Activated CD4-positive, alpha-beta T cell treated with anti-CD3 and anti-CD28 coated beads for 48 hours (primary cell): ENCODE measurements at regions not wholly inside any gene's neighbourhood (a gene's known extent, or its start where the extent isn't known, plus 50 kb on each side); places are given as distances from the start of the nearest gene placed in this dataset.
"Not testable (repeated sequence)": the region's sequence is repeated elsewhere in the genome, so short reads cannot be mapped to it uniquely, and the experiment has no call there.

Source experiments
- DNase-seq: peaks from one replicate; pipeline ENCODE4 v3.0.0-alpha.2; 2020

DNA sequence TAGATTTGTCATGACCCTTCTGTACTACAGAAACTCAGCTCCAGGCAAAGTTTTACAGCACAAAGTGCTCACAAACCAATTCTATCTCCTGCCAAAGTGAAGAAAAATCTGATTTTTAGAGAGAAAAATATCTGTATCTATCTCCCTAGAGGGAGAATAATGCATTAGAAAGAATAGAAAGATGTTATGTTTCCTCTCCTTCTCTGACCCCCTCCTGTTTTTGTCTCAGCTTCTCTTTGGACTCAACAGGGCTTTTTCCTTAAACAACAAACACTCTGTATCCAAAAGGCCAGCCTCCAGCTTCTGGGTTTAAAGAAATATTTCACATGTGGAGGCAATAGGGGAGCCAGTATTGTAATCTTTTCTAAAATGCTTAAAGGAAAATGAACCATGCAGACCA, 627.4 kb downstream of the REEP3 start:
- DNase-seq: no peak

DNA sequence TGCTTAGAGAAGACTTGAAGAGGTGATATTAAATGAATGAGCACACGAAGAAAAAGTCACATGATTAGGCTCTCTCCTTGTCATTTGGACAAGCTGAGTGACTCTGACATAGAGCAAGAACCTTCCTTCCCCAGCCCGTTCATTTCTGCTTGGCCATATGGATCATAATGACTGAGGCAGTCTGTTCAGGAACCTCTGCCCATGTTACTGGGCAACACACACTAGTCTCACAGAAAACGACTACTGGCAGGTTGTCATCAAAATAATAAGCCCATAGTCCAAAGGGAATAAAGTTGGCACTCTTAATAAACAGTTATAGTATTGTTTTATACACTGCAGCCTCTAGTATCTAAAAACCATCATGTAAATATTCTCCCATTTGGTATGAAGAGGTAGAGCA, 635.0 kb downstream of the REEP3 start:
- no peak for DNase-seq

DNA sequence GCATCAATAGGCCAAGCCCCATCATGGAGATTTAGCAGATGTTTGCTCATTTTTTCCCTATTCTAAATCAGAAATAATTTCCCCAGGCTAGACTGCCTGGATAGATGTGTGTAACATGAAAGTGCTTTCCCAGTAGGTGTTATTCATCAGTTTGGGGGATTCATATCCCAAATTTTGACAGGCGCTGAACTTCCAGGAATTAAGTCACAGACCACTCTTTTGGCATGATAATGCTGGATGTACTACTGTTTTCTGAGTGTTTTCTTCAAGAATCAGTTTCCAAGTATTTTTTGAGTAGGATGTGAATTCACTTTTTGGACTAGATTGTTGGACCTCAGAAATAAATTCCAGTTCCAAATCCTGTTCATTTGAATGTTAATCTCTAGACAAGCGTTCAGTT, 637.4 kb downstream of the REEP3 start:
- no peak for DNase-seq

DNA sequence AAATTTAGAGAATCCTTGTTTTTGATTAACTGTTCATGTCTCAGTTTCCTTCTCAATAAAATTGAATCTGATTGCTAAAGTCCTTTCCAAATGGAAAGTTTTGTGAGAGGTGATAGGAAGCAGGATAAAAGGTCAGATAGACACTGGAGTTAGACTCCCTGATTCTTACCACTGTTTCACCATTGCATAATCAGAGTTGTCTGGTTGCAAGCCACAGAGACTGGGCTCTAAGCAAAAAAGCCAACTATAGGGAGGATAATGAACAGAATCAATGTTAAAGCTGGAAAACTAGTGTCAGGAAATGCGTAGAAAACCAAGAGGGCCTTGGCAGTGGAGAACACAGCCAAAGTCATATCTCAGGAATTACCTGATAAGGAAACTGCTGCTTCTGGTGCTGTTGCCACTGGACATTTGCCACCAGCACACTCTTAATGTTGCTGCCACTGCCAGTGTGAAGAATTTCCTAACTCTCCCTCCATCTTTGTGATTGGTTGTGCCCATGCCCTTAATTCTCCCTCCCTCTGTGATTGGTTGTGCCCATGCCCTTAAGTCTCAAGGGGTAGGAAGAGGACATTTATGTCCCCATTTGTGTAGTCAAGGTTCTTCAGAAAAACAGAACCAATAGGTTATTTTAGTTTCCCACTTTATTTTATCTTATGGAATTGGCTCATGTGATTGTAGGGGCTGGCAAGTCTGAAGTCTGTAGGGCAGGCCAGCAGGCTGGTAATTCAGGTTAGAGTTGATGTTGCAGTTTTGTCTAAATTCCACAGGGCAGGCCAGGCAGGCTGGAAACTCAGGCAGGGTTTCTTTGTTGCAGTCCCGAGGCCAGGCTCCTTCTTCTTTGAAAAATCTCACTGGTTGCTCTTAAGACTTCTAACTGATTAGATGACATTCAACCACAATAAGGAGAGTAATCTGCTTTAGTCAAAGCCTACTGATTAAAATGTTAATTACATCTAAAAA, 639.0 kb downstream of the REEP3 start:
- DNase-seq: no peak

DNA sequence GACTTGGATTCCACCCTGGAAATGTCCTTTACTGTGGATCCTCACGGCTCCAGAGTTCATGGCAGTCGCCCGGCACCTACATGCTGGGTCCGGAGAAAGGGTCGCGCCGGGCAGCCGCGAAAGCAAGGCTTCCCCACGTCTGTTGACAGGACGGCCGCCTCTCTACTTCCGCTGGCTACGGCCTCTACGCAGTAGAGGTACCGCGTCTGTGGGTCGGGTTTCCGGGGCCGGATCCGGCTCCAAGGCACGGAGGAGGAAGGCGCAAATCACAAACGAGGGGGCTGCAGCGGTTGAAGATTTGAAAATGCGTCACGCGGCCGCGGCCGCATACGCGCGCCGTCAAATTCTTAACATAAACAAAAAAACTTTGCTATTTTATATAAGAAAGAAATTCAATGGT, 649.6 kb downstream of the REEP3 start:
- no peak for DNase-seq

DNA sequence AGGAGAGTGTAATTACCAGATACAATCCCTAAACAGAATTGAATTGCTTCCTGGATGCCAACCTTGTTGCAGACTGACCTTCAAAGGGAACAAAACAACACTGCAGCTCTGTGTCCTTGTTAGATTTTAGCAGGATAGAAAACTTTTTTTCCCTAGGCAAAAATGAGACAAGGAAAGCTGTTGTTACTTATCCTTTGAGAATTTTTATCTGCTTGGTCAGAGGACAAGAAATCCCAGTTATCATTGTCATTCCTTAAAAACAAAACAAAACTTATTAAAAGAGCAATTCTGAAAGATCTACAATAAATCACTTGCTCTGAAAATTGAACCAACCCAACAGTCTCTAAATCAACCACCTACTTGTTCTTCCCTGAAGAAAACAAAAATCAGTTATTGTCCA, 652.6 kb downstream of the REEP3 start:
- no peak for DNase-seq

DNA sequence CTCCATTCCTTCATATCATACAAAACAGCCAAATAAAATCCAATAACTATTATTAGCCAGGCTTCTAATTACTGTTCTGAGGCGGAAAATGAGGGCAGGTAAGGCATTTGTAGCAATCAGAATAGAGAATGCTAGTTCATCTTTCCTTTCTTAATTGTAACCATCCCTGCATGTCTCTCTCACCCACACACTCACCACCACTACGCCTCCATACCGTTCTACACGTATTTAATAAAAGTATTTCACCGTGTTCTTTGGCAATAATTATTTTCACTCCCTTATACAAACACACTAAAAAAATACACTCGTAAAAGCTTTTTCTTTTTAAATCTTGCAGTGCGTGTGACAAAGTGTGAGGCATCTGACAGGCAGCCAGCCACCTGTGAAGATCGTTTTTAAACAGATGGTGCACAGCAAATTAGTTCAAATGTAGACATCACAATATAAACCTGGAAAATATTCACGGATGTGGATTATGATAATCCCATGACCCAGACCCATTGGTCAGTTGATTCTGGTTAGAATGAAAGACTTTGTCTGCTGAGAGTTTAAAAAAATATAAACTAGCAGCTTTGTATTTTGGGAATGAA, 653.6 kb downstream of the REEP3 start:
- no peak for DNase-seq

DNA sequence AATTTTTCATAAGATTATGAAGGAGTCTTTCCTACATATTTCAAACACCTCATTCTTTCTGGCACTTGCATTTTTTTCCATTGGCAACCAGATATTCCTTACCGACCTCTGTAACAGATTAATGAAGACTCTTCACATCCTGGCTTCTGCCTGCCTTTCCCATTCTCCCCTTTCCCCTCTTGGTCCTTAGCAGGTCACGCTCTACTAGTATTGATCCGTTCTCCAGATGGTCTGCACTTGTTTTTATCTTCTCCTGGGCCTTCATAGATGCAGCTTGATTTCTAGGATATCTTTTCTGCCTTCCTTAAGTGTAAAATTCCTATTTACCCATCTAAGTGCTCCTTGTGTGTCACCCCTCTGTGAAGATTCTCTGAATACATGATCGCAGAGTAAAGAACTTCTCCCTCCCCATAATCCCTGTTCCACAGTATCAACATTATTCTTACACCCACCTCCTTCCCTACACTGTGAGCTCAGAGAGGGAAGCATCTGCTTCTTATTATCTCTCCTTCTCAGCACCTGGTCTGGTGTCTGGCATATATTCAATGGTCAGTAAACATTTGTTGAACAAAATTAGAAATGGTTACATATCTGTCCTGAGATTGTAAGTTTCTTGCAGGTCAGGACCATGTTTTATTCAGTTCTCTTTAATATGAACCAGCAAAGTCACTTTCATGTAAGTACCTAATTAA, 654.2 kb downstream of the REEP3 start:
- DNase-seq: no peak

DNA sequence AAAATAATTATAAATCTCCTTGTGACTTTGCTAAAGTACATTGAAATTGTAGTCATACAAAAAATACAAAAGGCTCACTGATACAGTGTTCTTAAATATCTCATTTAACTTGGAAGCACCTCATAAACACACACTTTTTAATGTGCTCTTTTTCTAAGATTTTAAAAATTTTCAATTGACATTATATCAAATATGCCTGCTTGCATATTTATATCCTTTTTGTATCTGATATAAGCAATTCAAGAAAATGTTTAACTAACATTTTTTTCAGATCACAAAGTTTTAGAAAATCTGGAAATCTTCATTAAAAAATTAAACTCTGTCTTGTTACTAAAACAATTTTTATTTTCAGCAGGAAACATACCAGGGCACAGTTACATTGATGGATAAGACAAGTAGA, 661.5 kb downstream of the REEP3 start:
- no peak for DNase-seq

DNA sequence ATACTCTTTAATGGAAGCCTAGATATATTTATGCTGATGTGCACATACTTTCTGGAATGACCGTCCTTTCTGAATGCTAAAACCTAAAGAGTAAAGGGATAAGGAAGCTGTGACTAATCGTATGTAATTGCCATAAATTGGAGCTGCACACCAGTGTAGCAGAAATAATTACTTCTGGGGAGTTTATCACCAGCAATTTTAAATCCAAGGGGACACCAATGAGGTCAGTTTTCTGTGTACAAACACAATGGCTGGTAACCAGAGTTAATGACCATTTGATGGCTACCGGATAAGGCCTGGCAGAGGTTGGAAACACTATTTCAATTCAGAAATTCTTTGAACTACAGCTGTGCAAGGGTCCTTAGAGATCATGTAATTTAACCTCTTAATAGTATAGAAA, 670.1 kb downstream of the REEP3 start:
- DNase-seq: no peak

DNA sequence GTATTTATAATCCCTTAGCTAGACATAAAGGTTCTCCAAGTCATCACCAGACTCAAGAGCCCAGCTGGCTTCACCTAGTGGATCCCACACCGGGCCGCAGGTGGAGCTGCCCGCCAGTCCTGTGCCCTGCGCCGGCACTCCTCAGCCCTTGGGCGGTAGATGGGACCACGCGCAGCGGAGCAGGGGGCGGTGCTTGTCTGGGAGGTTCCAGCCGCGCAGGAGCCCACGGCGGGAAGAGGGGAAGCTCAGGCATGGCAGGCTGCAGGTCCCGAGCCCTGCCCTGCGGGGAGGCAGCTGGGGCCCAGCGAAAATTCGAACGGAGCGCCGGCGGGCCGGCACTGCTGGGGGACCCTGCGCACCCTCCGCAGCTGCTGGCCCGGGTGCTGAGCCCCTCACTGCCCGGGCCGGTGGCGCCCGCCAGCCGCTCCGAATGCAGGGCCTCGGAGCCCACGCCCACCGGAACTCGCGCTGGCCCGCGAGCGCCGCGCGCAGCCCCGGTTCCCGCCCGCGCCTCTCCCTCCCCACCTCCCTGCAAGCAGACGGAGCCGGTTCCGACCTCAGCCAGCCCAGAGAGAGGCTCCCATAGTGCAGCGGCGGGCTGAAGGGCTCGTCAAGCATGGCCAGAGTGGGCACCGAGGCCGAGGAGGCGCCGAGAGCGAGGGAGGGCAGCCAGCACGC, 675.6 kb downstream of the REEP3 start:
- DNase-seq: no peak

DNA sequence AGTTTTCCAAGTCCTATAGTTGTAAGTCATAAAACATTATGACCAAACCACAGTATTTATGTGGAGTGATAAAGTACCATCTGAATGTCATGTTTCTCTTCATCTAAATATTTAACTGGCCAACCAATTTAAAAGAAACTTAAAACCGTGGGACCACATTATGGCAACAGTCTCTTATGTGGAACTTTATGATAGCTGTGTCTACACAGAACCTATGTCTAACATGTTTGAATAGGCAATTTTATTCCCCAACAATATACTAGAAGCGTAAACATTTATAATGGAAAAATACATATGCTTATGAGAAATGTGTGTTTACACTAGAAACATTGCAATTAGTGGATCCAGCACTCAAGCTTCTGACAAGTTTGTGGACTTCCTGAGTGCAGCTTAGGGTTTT, 680.7 kb downstream of the REEP3 start:
- no peak for DNase-seq

DNA sequence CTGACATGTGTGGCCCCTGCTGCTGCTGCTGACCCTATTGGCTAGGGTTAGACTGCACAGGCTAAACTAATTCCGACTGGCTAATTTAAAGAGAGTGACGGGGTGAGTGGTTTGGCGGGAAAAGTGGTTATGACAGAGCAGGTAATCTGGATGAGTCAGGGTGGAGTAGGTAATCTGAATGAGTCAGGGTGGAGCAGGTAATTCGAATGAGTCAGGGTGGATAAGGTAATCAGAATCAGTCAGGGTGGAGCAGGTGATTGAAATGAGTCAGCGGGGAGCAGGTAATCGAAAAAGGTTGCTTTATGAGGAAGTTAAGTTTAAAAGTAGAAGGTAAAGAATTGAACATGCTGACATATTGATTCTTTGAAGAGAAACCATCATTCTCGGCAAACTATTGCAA, 683.3 kb downstream of the REEP3 start:
- DNase-seq: not testable (repeated sequence)

DNA sequence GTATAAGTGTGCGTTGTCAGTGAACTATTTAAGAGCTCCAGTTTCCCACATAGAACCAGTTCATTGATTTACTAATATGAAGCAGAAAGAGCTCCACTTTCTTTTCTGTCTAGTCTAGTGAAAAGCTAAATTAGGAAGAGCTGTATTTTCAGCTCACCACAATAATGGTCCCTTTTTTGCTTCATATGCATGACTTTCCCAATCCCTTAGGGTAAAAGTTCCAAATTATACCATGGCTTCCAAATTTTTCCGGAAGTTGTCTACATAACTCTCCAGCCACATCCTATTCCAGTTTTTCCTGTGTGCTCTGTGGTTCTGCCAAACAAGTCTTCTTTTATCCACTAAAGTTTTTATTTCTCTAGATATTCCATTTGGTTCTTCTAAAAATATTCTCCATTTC, 685.2 kb downstream of the REEP3 start:
- DNase-seq: no peak

DNA sequence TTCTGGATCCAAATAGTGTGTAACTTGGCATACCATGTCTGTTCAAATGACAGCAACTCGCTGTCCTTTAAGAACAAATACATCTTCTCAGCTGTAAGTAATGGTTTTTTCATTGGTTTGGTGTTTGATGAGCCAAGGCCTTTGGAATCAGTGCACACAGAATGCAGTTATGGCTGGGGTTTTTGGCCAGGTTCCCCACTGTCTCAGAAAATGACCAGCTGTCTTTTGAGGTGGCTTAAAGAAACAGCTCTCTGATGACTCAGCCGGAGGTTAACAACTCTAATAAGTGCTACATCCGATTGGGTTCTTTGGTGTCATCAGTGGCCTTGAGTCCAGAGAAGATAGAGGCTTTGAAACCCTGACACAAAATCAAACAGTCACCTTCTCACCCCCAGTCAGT, 688.4 kb downstream of the REEP3 start:
- no peak for DNase-seq

DNA sequence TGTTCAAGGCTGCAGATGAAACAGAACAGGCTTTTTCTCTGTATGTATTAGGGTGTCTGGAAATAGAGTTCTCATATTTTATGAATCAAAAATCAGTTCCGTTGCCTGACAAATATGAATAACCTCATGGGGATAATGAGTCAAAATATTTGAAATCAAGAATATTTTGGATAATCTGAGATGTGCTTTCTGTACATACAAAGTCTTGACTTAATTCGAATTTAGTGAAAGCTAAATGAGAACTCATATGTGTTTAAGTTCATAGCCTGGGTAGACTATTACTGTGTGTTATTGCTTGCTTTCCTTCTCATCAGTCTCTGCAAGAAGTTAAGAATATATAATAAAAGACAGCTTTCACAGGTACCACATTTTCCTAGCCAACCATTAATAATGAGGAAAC, 689.0 kb downstream of the REEP3 start:
- no peak for DNase-seq

DNA sequence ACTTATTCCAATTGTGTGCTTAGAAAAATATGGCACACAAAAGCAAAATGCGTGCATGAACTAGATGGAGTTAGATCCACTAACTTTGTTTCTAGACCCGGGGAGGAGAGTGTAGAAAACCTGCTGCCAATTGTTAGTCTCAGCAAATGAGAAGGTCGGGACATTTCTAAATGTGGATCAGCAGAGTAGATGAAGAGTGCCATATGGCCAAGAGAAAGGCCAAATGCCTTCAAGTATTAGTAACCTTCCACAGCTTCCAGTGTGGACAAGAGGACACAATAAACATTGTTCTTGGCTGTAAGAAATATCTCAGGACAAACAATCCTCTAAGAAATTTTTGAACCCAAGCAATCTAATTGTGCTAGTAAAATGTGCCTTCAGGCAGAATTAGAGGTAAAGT, 690.3 kb downstream of the REEP3 start:
- DNase-seq: no peak

DNA sequence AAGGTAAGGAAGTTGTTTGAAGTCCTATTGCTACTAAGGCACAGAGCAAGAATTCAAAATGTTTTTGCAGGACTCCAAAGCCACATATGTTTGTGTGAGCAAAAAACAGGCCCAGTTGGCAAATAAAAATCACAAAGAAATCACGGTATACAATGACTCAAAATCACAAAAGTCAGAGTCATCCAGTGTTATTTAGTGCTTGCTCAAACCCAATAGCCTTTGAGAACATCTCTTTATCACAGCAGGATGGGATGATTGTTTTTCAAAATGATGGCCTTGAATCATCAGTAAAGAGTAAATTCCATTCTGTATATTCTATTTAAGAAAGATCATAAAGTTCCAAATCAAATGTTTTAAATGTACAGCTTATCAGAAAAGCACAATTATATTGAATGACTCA, 693.9 kb downstream of the REEP3 start:
- DNase-seq: no peak

DNA sequence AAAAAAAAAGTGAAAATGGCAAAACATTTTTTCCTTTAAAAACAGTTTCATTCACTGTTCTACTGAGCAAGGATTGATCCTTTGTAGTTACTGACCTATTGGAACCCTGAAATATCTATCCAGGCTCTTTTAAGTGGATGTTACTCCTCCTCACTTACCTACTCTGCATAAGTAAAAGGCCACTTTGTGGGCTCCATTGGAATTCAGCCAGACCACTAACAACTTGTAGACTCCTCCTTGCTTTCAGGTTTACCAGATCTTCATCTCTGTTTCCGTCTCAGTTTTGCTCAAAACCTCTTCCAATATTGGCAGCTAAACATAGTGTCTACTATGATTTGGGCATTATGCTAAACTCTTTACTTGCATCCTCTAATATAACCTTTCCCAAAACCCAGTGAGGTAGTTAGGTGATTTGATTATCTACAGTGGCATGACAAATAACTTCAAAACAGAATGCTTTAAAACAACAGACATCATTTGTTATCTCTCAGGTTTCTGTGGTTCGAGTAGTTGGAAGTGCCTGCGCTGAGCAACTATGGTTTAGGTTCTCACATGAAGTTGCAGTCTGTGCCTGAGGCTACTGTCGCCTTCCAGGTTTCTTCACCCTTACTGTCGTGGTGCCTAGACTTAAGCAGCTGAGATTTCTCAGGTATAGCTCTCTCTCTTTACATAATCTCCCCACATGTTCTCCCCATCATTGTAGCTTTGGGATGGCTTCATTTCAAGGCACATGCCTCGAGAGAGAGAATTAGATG, 698.2 kb downstream of the REEP3 start:
- no peak for DNase-seq

DNA sequence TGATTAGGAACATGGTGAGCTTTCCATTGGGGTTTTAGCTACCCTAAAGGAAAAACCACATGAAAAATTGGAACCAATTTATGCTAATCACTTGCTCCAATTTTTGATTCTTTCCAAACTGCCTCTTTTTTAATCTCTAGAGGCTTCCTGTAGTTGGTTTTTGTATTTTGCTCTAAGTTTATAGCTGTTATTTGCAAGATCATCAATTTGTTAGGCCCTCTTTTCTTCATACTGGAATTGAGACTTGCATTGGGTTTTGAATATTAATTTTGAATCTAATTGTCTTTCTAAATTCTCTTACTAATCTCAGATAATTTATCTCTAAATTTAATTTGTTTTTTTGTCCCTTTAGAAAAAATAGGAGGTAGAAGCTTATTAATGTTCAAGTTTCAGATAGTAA, 713.3 kb downstream of the REEP3 start:
- DNase-seq: no peak

DNA sequence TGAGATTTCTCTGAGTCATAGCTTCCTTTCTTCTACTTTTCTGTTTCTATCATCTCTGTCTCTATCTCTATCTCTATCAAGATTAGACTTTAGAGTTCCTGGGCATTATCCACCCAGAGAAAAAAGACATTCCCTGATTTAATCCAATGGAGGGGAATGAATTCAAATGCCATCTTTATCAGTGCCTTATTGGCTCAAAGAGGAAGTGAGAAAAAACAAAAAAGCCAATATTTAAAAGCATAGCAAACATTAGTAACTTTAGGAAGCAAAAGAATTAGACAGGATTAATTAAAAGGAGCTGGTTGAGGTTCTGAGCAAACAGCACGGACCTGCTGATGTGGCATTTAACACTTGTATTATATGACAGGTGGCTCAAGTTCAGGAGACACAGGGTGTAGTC, 736.5 kb downstream of the REEP3 start:
- DNase-seq: no peak

DNA sequence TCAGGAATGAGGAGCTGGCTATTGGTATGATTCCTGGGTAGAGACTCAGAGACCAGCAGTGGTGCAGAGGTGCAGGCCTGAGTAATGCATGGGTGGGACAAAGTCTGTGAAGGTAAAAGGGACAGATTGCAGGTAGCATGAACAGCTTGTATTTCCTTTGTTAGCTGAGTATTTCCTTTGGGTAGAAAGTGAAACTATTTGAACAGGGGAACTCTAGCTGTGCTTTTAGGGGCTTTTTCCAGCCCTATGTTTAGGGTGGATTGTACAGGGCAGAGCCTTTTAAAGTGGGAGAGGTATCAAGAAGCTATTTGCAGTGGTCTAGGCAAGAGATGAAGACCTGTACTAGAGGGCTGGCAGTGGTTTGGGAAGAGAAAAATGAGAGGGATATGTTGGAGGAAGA, 739.9 kb downstream of the REEP3 start:
- no peak for DNase-seq

DNA sequence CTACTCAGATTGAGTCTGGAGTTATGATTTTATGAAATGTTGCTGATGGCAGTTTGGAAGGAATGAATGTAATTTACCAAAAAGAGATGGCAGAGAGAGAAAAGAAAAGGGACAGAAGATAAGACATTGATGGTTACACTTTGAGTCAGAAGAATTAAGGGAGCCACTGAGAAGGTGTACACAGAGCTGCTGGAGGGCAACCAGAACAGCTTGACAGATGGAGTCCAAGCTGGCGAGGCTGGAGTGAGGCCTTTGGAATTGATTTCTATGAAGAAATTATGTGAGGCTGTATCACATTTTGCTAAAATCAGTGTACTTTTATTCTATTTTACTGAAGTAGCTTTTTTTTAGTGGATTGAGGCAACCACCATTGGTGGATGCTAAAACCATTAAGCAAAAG, 740.5 kb downstream of the REEP3 start:
- no peak for DNase-seq
